GM21723 (cell line): ENCODE measurements at regions not wholly inside any gene's neighbourhood (a gene's known extent, or its start where the extent isn't known, plus 50 kb on each side); places are given as distances from the start of the nearest gene placed in this dataset.
"Not testable (repeated sequence)": the region's sequence is repeated elsewhere in the genome, so short reads cannot be mapped to it uniquely, and the experiment has no call there.

Source experiments
- ATAC-seq: cut with Tn5 transposase; IDR thresholded peaks from one replicate; pipeline ENCODE4 v1.9.1; 2021; ENCODE audit warnings: mild to moderate bottlenecking, moderate library complexity; ENCODE audit not compliant: unreplicated experiment

DNA sequence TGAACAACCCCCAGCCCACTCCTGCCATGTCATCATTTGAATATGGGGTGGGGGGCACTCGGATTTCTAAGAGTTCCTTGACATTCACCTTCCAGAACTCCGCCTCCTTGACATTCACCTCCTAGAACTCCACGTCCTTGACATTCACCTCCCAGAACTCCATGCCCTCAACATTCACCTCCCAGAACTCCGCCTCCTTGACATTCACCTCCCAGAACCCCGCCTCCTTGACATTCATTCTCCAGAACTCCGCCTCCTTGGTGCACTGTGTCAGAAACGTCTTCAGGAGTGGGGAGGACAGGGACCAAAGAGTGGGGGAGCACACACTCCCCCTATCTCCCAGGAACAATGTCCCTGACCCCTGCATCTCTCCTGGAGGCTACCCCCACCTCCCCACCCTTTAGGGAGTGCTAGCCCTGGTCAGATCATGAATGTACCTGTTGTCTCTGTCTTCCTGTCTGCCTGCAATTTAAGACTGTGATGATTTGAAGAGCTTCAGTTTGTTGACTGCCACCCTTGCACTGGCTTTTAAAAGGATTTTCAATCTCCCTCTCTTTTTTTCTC lies 110.1 kb downstream of the NPTX2 start:
- ATAC-seq, result no peak

DNA sequence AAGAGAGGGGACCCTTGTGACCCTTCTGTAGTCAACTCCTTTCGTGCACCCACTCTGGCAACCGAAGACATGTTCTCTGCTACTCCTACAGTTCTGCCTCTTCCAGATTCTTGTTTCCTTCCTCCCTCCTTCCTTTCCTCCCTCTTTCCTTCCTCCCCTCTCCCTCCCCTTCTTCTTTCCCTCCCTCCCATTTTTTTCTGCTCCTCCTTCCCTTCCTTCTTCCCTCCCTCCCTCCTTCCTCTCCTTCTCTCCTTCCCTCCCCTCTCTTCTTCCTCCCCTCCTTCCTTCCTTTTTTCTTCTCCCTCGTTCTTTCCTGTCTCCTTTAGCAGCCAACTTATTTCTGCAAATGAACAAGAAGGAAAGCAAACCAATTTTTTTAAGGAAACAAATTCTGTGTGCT lies 111.5 kb downstream of the NPTX2 start:
- ATAC-seq, result no peak

DNA sequence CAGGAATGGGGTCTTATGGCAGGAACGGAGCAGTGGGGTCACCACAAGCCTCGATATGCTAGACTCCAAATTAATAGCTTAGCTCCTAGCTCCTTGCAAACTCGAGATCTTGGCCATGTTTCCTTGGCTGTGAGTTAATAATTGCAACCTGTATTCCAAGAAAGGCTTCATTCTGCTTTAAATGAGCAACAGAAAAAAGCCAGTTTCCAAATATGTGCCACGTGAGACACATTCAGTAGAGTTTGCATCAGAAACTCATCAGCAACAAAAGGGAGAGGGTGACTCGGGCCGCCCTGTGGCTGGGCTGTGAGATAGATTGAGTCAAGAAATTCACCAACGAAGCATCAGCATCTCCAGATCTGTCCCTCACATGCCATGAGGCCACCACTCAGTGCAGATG lies 112.0 kb downstream of the NPTX2 start:
- ATAC-seq, result no peak

DNA sequence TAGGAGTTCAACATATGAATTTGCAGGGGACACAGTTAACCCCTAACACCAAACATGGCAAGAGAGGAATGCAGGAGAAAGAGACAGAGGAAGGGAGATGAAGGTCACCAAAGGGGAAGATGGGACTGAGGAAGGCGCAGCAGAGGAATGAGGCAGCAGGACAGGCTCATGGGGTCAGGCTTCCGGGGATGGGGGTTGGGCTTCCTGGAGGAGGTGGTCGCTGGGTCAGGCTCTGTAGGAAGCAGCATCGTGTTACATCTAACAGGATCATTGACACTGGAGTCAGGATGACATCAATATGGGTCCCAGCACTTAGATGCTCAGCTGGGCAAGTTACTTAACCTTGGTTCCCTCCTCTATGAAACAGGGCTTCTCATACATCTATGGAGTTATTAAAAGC lies 113.2 kb downstream of the NPTX2 start:
- no peak for ATAC-seq

DNA sequence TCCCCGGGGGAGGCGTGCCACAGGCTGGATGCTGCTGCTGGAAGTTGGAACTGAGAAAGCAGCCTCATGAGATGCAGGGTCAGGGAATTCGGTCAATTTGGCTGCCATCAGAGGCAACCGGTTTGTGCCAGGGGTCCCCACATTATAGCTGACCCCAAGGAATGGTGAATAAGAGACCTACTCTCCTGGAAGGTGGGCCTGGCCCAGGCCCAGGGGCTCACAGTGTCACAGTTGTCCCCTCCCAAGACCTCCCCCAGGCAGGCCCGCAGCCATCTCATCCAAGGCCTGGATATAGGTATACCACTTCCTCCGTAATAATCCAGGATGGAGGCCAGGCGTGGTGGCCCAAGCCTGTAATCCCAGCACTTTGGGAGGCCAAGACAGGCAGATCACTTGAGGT lies 114.6 kb downstream of the NPTX2 start:
- no peak for ATAC-seq

DNA sequence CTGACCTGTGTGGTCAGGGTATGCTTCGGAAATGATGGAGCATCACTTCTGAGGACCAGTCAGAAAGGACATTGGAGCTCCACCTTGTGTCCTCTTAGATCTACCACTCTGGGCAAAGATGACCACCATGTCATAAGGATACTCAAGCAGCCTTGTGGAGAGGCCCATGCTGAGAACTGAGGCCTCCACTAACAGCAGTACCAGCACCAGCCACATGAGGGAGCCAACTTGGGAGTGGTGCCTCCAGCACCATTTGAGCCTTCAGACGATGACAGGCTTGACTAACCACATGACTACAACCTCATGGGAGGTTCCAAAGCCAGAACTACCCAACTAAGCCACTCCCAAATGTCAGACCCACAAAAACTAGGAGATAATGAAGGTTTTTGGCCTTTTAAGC lies 116.0 kb downstream of the NPTX2 start:
- ATAC-seq, result no peak

DNA sequence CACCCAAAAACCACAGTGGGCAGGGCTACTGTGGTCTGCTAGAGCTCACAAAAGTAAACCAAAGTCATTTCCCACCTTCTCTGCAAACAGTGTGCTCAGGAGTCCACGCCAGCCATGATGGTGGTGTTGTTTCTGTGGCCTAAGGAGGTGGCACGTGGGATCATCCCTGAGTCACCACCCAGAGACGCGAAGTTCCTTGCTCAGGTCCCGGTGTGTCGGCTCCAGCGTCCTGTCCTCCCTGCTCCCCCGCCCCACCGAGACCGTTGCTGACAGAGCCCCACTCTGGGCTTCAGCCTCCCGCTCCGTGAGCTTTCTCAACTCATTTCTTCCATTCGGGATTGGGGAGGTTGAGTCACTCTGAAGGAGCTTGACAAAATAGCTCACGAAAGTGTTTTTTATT lies 118.7 kb downstream of the NPTX2 start:
- ATAC-seq, result no peak

DNA sequence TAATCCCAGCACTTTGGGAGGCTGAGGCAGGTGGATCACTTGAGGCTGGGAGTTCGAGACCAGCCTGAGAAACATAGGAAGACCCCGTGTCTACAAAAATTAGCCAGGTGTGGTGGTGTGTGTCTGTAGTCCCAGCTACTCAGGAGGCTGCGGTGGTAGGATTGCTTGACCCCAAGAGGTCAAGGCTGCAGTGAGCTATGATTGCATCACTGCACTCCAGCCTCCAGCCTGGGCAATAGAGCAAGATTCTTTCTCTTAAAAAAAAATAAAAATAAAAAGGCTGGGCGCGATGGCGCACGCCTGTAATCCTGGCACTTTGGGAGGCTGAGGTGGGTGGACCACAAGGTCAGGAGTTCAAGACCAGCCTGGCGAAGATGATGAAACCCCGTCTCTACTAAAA lies 119.4 kb downstream of the NPTX2 start:
- ATAC-seq, result not testable (repeated sequence)

DNA sequence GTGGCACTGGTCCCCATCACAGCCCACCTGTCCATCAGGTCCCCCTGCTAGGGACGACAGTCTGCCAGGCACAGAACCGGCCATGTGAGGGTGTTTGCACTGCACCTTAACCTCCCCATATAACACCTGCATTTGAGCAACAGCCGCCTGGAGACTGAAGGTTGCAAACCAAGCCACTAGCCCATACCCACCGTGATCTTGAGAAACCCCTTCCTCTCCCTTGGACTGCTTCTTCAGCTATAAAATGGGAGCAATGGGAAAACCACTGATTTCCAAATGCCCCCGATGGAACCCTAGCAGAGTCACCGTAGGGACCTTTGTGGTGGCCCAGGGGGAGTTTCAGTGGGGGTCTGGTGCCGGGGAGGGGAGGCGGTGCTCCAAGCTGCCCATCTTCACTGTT lies 120.1 kb downstream of the NPTX2 start:
- no peak for ATAC-seq

DNA sequence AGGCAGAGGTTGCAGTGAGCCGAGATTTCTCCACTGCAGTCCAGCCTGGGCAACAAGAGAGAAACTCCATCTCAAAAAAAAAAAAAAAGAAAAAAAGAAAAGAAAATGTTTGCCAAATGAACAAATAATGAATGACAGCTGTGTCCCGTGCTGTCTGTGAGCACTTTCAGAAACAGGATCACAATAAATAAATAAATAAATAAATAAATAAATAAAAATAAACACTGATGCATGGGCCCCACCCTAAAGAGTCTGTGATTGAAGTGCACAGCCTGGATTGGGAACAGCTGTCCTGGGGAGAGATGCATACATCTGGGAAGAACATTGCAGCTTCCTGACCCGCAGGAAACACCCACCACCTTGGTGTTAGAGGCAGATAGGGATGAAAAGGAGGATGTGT lies 123.6 kb downstream of the NPTX2 start:
- no peak for ATAC-seq

DNA sequence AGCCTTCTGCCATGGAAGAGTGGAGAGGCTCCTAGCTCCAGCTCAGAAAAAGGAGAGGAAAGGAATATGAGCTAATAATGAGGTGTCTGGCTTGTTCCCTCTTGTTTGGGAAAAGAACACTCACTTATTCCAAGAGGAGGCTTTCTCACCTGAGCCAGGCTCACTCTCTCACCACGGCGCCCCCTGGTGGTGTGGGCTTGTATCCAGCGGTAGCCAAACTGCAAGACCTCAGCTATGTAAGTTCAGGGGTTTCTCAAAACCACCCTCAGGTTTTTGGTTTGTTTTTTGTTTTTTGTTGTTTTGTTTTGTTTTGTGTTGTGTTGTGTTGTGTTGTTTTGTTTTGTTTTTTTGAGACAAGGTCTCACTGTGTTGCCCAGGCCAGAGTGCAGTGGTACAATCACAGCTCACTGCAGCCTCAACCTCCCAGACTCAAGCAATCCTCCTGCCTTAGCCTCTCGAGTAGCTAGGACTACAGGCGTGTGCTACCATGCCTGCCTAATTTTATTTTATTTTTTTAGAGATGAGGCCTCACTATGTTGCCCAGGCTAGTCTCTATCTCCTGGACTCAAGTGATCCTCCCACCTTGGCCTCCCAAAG lies 124.0 kb downstream of the TMEM130 start:
- ATAC-seq, result peak; percentile 55

DNA sequence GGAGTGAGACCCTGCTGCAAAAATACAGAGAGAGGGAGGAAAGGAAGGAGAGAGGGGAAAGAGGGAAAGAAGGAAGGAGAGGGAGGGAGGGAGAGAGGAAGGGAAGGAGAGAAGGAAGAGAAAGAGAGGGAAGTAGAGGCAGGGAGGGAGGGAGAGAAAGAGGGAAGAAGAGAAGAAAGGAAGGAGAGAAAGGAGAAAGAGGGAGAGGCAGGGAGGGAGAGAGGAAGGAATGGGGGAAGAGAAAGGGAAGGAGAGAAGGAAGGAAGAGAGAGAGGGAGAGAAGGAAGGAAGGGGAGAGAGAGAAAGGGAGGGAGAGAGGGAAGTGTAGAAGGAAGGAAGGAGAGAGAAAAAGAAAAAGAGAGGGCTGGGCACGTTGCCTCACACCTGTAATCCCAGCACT lies 121.7 kb downstream of the TMEM130 start:
- ATAC-seq, result no peak

DNA sequence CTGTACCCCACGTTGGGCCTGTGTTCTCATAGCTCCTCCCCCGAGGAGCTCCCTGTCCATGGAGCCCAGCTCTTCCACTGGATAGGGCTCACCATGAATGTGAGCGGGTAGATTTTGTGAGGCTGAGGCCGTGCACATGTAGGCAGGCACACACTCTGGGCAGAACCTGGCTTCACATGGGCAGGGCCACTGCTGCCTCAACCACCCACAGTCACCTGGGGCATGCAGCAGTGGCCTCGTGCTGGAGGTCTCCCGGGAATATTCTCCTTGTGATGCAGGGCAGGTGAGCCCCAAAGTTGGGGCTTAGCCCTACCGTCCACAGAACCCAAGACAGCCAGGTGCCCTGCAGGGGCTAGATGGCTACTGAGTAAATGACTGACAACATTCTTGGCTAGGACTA lies 116.6 kb downstream of the TMEM130 start:
- no peak for ATAC-seq

DNA sequence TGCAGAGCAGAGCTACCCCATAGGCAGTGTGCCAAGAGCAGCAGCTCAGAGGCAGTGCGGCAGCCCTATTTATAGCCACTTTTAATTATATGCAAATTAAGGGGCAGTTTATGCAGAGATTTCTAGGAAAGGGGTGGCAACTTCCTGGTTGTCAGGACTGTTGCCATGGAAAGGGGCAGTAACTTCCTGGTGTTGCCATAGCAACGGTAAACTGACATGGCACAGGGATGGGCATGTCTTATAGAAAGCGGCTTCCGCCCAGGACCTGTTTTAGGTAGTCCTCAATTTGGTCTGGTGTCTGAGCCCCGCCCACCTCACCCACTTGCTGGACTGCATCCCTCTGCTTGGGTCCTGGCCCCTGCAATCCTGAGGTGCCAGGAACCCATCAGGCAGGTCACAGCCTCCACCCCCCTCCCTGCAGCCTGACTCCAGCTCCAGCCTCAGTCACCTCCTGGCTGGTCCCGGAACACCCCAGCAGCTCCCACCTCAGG lies 115.8 kb downstream of the TMEM130 start:
- no peak for ATAC-seq

DNA sequence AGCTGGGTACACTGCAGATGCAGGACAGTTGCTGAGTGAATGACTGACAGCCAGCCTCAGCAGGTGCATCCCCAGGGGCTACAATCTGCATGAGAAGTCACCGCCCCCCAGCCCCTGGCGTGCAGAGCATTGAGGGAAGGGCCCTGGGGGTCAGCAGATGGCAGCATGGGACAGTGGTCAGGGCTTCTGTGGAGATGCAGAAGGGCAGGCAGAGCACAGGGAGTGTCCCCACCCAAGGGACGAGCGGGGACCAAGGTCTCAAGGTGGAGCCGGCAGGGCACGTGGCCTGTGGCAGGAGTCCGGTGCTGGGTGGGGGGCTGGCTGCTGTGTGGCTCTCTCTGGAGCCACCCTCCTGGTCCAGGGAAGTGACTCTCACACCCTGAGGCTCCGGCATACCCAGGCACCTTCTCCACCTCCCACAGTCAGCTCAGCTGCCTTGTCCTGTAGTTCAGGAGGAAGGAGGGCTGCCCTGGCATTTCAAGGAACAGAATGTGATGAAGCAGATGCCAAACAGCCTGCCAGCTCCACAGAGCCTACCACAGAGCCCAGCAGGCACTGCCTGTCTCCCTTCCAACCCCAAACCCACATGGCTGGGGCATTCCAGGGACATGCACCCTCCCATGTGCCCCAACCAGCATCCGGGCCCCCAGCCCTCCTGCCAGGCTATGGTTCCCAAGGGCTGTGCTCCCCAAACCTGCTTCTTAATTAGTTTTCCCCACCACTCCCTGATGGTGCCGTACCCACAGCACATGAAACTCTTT lies 114.5 kb downstream of the TMEM130 start:
- no peak for ATAC-seq

DNA sequence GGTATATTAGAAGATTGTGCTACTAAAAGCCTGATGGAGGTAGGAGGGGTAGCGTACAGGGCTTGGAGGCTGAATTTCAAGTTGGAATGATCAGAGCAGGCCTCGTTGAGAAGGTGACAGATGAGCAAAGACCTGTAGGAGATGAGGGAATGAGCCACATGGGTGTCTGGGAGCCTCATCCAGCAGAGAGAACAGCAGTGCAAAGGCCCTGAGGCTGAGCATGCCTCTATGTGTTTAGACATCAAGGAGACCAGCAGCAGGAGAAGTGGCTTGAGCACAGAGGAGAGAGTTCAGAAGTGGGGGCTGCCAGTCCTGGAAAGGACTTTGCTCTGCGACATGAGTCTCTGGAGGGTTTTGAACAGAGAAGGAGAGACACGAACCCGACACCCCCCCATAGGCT lies 111.7 kb downstream of the TMEM130 start:
- ATAC-seq, result no peak

DNA sequence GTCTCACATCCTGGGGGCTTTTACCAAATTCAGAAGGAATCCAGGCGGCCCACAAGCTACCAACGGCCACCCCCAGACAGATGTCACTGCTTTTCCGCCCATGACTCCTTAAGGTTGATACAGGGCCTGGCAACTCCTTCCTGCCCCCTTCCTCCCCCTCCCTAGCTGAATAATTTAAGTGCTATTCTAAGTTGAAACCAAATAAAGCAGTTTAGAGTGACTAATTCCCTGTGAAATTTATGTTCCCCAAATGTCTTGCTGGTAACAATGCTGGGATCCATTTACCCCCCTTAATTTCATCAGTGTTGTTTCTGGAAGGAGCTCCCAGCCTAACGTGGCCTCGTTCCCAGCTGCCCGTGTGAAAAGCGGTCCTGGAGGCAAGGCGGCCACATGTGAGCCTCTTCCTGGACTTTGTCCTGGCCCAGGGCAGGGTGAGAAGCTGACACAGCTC lies 109.6 kb downstream of the TMEM130 start:
- no peak for ATAC-seq

DNA sequence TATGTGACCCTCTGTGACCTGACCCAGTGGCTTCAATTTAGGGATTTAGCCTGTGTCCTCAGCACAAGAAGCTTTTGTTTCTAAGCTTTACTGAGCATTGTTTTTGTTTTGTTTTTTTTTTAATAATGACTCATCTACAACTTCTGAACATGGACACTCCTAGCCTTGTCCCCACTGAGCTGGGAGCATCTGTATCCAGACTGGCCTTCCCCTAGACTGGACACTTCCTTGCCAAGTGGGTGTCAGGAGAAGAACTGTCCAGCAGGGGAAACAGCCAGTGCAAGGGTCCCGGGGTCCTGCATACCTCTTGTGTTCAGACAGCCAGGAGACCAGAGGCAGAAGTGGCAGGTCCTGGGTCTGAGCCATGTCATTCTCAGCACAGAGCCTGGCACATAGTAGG lies 108.6 kb downstream of the TMEM130 start:
- no peak for ATAC-seq

DNA sequence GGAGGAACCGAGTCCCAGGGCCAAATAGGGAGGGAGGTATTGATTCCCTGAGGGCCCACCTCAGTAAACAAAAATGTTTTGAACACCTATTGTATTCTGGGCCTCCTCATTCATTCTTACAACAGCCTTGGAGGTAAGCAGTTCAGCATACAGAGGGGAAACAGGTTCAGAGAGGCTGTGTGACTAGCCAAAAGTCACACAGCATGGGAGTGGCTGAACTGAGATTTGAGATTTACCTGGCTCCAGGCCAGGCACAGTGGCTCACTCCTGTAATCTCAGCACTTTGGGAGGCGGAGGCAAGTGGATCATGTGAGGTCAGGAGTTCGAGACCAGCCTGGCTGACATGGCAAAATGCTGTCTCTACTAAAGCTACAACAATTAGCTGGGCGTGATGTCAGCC lies 107.2 kb downstream of the TMEM130 start:
- no peak for ATAC-seq

DNA sequence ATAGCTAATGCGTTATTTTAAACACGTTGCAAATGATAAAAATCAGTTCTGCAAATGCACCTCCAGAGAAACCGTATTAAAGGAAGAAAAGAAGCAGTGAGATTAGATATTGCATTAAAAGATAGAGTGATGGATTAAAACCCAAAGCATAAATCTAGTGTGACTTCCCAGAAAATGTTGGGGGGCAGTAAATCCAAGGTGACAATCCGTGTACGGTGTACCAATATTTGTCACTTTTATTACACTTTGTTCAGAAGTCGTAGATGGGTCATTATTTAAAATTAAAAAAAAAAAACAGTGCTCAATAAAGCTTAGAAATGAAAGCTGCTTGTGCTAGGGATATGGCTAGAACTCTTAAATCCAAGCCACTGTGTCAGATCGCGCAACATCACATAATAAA lies 106.4 kb downstream of the TMEM130 start:
- no peak for ATAC-seq

DNA sequence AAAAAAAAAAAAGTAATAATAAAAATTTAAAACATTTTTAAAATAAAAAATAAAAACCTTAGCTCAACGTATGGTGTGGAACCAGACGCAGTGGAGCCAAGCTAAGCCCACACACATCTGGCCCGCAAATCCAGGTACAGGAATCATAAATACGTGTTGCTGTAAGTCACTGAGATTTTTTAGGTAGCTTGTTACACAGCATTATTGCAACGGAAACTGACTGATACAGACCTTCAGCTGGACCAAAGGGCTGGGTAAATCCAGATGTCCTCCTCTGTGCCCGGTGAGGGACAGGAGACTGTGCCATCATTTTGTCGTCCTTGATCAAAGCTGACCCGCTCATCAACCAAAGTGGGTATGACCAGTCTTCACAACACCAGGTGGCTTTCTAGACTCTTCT lies 104.9 kb downstream of the TMEM130 start:
- no peak for ATAC-seq

DNA sequence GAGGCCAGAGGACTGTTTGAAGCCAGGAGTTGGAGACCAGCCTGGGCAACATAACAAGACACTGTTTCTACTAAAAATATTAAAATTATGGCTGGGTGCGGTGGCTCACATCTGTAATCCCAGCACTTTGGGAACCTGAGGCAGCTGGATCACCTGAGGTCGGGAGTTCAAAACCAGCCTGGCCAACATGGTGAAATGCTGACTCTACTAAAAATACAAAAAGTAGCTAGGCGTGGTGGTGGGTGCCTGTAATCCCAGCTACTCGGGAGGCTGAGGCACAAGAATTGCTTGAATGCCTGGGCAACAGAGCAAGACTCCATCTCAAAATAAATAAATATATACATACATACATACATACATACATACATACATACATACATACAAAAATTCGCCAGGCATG lies 99.7 kb downstream of the TMEM130 start:
- not testable (repeated sequence) for ATAC-seq
